Hindlimb muscle (tissue), 1 donor: ENCODE measurements at regions not wholly inside any gene's neighbourhood (a gene's known extent, or its start where the extent isn't known, plus 50 kb on each side); places are given as distances from the start of the nearest gene placed in this dataset.
"Not testable (repeated sequence)": the region's sequence is repeated elsewhere in the genome, so short reads cannot be mapped to it uniquely, and the experiment has no call there.

Source experiments
- DNase-seq: peaks from one replicate; pipeline ENCODE4 v3.0.0-alpha.2; 2013

GRCh38 chrX:115912372-115912897, 258.1 kb upstream of the AGTR2 start:
- no peak for DNase-seq

GRCh38 chrX:115913575-115913974, 257.0 kb upstream of the AGTR2 start:
- no peak for DNase-seq

GRCh38 chrX:115915625-115916024, 254.9 kb upstream of the AGTR2 start:
- DNase-seq = not testable (repeated sequence)

- DNase-seq = no peak
These were observed 241.1 kb upstream of the AGTR2 start for GRCh38 chrX:115929480-115929879.

- DNase-seq = no peak
These were observed 234.5 kb upstream of the AGTR2 start for GRCh38 chrX:115936008-115936407.

- no peak for DNase-seq
These were observed 231.5 kb upstream of the AGTR2 start for GRCh38 chrX:115939070-115939469.

- no peak for DNase-seq
These were observed 230.8 kb upstream of the AGTR2 start for GRCh38 chrX:115939636-115940160.

GRCh38 chrX:115940348-115940747, 230.2 kb upstream of the AGTR2 start:
- DNase-seq = no peak

- peak; percentile 17 for DNase-seq
These were observed 229.6 kb upstream of the AGTR2 start for GRCh38 chrX:115940888-115941332.

GRCh38 chrX:115941388-115941787, 229.2 kb upstream of the AGTR2 start:
- no peak for DNase-seq

GRCh38 chrX:115946059-115946458, 224.5 kb upstream of the AGTR2 start:
- DNase-seq = no peak

- no peak for DNase-seq
These were observed 222.3 kb upstream of the AGTR2 start for GRCh38 chrX:115948018-115948923.

GRCh38 chrX:115949900-115950822, 220.4 kb upstream of the AGTR2 start:
- no peak for DNase-seq

GRCh38 chrX:115952417-115953092, 218.0 kb upstream of the AGTR2 start:
- DNase-seq = no peak

GRCh38 chrX:115957862-115958490, 212.6 kb upstream of the AGTR2 start:
- DNase-seq = no peak

GRCh38 chrX:115958687-115959359, 211.7 kb upstream of the AGTR2 start:
- DNase-seq = no peak

GRCh38 chrX:115960440-115961084, 210.0 kb upstream of the AGTR2 start:
- DNase-seq = no peak

GRCh38 chrX:115966920-115967319, 203.6 kb upstream of the AGTR2 start:
- no peak for DNase-seq

- DNase-seq = peak; percentile 32
These were observed 201.9 kb upstream of the AGTR2 start for GRCh38 chrX:115968436-115969252.

GRCh38 chrX:115970718-115971117, 199.8 kb upstream of the AGTR2 start:
- no peak for DNase-seq
